ENCODE measurements at regions not wholly inside any gene's neighbourhood (a gene's known extent, or its start where the extent isn't known, plus 50 kb on each side); places are given as distances from the start of the nearest gene placed in this dataset.
"Not testable (repeated sequence)": the region's sequence is repeated elsewhere in the genome, so short reads cannot be mapped to it uniquely, and the experiment has no call there.

DNA sequence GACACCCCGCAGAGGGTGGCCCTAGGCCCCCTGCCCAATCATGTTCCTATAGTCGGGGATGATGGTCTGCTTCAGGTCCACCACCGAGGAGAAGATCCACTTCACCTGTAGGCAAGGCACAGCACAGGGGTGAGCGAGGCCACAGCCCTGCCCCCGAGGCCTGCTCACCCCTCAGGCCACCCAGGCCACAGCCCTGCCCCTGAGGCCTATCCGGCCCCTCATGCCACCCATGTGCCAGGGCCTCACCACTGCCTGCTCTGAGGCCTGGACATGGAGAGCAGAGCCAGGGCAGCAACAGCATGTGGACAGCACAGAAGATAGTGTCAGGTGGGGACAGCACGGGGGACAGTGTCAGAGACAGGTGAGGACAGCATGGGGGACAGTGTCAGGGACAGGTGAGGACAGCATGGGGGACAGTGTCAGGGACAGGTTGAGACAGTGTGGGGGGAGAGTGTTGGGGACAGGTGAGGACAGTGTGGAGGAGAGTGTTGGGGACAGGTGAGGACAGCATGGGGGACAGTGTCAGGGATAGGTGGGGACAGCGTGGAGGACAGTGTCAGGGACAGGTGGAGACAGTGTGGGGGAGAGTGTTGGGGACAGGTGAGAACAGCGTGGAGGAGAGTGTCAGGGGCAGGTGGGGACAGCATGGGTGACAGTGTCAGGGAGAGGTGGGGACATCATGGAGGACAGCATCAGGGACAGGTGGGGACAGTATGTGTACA is 239.7 kb downstream of the TMEM121 start:
- DNase-seq (ENCODE audit: low read depth): no peak
- TF ChIP-seq, protein P1, sequence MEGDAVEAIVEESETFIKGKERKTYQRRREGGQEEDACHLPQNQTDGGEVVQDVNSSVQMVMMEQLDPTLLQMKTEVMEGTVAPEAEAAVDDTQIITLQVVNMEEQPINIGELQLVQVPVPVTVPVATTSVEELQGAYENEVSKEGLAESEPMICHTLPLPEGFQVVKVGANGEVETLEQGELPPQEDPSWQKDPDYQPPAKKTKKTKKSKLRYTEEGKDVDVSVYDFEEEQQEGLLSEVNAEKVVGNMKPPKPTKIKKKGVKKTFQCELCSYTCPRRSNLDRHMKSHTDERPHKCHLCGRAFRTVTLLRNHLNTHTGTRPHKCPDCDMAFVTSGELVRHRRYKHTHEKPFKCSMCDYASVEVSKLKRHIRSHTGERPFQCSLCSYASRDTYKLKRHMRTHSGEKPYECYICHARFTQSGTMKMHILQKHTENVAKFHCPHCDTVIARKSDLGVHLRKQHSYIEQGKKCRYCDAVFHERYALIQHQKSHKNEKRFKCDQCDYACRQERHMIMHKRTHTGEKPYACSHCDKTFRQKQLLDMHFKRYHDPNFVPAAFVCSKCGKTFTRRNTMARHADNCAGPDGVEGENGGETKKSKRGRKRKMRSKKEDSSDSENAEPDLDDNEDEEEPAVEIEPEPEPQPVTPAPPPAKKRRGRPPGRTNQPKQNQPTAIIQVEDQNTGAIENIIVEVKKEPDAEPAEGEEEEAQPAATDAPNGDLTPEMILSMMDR (IDR thresholded peaks at IDR 0.05; ENCODE audit: control insufficient read depth, extremely low read depth, insufficient read depth): no peak
- H3K4me3 ChIP-seq (ENCODE audit: low read depth, low read length): no peak overlapping the region

- TF ChIP-seq, protein P1 (IDR thresholded peaks at IDR 0.05; ENCODE audit: control insufficient read depth, extremely low read depth, insufficient read depth): no peak
- no peak overlapping the region for H3K4me3 ChIP-seq (ENCODE audit: low read depth, low read length)
- no peak for DNase-seq (ENCODE audit: low read depth)
Observed at GRCh38 chr14:105767315-105767714, 240.9 kb downstream of the TMEM121 start.

DNA sequence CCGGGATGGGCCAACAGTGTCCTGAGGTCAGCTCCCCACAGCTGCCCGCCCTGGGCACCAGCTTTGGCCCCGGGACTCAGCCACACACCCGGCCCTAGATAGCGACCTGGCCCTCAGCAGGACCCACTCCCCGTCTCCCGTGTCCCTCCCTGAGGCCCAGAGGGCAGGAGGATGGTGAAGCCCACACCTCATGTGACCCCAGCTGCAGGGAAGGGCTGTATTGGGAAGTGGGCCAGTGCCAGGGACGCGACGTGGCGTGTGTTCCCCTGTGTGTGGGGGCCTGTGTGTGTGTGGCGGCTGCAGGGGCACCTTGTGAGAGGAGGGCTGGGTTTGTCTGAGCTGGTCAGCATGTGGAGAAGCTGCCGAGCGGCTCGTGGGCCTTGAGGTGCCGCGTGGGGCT is 241.7 kb downstream of the TMEM121 start:
- DNase-seq (ENCODE audit: low read depth); H3K4me3 ChIP-seq (ENCODE audit: low read depth, low read length): not testable (repeated sequence)

DNA sequence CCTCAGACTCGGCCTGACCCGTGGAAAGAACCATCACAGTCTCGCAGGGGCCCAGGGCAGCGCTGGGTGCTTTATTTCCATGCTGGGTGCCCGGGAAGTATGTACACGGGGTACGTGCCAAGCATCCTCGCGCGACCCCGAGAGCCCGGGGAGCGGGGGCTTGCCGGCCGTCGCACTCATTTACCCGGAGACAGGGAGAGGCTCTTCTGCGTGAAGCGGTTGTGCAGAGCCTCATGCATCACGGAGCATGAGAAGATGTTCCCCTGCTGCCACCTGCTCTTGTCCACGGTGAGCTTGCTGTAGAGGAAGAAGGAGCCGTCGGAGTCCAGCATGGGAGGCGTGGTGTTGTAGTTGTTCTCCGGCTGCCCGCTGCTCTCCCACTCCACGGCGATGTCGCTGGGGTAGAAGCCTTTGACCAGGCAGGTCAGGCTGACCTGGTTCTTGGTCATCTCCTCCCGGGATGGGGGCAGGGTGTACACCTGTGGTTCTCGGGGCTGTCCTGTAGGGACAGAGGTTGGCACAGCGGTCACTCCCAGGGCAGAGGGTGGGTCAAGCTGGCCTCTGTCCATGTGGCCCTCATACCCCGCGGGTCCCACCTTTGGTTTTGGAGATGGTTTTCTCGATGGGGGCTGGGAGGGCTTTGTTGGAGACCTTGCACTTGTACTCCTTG is 242.8 kb downstream of the TMEM121 start:
- not testable (repeated sequence) for DNase-seq (ENCODE audit: low read depth); H3K4me3 ChIP-seq (ENCODE audit: low read depth, low read length)

GRCh38 chr14:105770619-105771216 is 244.3 kb downstream of the TMEM121 start:
- H3K4me3 ChIP-seq (ENCODE audit: low read depth, low read length); DNase-seq (ENCODE audit: low read depth): not testable (repeated sequence)

GRCh38 chr14:105771261-105772226 is 245.2 kb downstream of the TMEM121 start:
- not testable (repeated sequence) for DNase-seq (ENCODE audit: low read depth); H3K4me3 ChIP-seq (ENCODE audit: low read depth, low read length)

GRCh38 chr14:105772710-105773250 is 246.4 kb downstream of the TMEM121 start:
- not testable (repeated sequence) for H3K4me3 ChIP-seq (ENCODE audit: low read depth, low read length); DNase-seq (ENCODE audit: low read depth)

DNA sequence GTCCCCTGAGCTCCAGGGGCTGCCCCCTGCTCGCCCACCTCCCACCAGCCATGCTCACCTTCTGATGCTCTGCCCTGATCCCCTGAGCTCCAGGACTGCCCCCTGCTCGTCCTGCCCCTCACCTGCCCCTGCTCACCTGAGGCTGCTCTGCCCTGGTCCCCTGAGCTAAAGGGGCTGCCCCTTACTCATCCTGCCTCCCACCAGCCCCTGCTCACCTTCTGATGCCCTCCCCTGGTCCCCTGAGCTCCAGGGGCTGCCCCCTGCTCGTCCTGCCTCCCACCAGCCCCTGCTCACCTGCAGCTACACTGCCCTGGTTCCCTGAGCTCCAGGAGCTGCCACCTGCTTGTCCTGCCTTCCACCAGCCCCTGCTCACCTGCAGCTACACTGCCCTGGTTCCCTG is 247.2 kb downstream of the TMEM121 start:
- H3K4me3 ChIP-seq (ENCODE audit: low read depth, low read length): no peak overlapping the region
- TF ChIP-seq, protein P1 (IDR thresholded peaks at IDR 0.05; ENCODE audit: control insufficient read depth, extremely low read depth, insufficient read depth): no peak

GRCh38 chr14:105774001-105774400 is 247.6 kb downstream of the TMEM121 start:
- DNase-seq (ENCODE audit: low read depth): no peak
- no peak overlapping the region for H3K4me3 ChIP-seq (ENCODE audit: low read depth, low read length)
- TF ChIP-seq, protein P1 (IDR thresholded peaks at IDR 0.05; ENCODE audit: control insufficient read depth, extremely low read depth, insufficient read depth): 0 out of 2 replicates have a peak, but pooled peaks have one; percentile 6

More for the DNA sequence above, 247.2 kb downstream of the TMEM121 start:
- DNase-seq (ENCODE audit: low read depth): no peak

DNA sequence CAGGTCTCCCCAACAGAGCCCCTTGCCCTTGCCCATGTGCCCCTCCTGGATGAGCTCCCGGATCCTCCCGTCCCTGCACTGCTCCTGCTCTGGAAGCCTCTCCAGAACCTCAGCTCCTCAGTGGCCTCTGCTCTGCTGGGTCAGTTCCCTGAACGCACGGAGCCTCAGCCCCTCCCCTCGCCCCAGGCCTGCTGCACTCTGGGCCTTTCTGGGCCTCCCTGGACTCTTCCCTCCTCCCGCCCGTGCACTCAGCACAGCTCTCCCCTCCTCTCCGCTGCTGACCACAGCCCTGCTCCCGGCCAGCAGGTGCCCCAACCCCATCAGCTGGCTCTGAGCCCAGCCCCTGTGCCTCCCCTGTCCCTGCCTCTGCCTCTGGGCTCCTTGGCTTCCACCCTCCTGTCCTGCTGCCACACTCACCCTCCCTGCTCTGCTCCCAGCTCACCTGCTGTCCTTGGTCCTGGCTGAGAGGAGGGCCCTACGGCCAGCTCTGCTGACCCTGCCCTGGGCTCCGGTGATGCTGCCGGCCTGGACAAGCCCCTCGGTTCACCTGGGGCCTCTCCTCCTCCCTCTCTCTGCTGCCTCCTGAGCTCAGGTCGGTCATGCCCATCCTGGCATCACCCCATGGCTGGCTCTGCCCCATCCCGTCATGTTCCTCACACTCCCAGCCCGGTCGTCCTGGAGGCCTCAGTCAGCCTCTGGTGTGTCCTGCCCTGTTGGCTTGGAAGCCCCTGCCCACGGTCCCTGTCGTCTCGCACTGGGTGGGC is 248.4 kb downstream of the TMEM121 start:
- not testable (repeated sequence) for DNase-seq (ENCODE audit: low read depth); H3K4me3 ChIP-seq (ENCODE audit: low read depth, low read length)

DNA sequence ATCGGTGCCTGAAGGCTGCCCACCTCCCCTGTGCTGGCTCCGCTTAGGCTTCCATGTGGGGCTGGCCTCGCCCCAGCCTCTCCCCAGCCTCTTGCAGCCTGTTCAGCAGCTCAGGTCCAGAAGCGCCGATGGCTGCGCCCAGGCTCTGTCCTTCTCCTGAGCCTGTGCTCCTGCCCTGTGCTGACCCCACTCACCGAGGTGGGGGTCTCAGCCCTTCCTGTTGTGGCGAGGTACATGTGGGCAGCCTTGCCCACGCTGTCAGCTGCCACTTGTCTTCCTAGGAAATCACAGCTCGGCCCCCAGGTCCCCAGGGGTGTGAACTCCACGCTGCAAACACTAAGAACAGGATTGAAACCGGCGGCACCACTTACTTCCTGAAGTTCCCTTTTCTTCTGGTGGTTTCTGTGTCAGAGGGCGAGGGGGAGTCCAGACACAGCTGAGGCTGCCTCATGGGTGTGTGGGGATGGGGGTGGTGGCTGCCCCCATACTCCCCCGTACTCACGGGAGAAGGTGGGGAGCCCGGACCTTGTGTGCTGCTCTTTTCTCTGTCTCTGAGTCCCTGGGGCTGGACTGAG is 249.1 kb downstream of the TMEM121 start:
- DNase-seq (ENCODE audit: low read depth); H3K4me3 ChIP-seq (ENCODE audit: low read depth, low read length): not testable (repeated sequence)

DNA sequence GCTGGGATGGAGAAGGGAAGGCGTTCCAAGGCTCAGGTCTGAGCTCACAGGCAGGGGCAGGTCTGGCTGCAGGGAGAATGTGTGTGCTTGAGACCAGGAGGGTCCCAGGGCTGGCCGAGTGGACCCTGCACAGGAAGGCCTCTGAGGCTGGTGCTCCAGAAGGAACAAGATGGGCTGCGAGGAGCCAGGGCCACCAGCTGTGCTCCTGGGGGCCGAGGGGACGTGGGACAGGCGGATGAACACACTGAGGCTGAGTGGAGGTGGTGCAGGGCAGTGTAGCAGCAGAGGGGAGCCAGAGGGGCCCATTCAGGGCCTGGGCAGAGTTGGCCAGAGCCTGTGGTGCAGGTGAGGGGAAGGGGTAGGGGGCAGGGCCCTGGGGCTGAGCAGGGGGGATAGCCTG is 249.7 kb downstream of the TMEM121 start:
- not testable (repeated sequence) for DNase-seq (ENCODE audit: low read depth); H3K4me3 ChIP-seq (ENCODE audit: low read depth, low read length)
